ENCODE measurements at regions not wholly inside any gene's neighbourhood (a gene's known extent, or its start where the extent isn't known, plus 50 kb on each side); places are given as distances from the start of the nearest gene placed in this dataset.

DNA sequence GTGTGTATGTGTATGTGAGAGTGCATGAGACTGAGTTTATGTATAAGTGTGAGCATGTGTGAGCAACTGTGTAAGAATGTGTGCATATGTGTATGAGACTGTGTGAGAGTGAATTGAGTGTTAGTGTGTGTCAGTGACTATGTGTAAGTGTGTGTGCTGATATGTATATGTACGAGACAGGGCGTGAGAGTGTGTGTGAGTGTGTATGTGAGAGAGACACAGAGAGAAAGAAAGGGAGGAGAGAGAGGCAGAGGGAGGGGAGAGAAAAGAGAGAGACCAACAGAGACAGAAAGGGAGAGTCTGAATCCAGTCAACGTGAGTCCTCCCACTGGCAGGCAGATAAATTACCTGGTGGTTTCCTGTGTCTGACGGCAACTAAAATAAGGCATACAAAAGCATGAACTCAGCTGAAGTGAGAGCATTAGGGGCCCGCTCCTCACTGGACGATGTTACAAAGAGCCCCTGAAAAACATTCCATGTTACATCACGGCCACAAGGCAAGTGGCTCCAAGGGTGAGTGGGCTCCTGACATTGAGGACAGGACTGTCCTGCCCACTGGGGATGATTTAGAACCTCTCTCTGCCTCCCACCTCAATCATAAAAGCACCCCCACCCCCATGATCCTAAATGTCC lies 66.6 kb upstream of the TIAM1 start:
- TF ChIP-seq, protein P1, sequence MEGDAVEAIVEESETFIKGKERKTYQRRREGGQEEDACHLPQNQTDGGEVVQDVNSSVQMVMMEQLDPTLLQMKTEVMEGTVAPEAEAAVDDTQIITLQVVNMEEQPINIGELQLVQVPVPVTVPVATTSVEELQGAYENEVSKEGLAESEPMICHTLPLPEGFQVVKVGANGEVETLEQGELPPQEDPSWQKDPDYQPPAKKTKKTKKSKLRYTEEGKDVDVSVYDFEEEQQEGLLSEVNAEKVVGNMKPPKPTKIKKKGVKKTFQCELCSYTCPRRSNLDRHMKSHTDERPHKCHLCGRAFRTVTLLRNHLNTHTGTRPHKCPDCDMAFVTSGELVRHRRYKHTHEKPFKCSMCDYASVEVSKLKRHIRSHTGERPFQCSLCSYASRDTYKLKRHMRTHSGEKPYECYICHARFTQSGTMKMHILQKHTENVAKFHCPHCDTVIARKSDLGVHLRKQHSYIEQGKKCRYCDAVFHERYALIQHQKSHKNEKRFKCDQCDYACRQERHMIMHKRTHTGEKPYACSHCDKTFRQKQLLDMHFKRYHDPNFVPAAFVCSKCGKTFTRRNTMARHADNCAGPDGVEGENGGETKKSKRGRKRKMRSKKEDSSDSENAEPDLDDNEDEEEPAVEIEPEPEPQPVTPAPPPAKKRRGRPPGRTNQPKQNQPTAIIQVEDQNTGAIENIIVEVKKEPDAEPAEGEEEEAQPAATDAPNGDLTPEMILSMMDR (IDR thresholded peaks at IDR 0.05; ENCODE audit: insufficient read depth, low read length, poor library complexity, severe bottlenecking), result no peak
- DNase-seq (ENCODE audit: extremely low read depth, insufficient read length), result no peak
- no peaks in the 10 kb centered on the region for H3K36me3 ChIP-seq (ENCODE audit: control insufficient read depth, insufficient read depth, low read length)
- no peaks in the 10 kb centered on the region; the same call in 1 of the 2 replicates for H3K27me3 ChIP-seq (replicated peaks; ENCODE audit: control insufficient read depth, insufficient read depth, low read length)
- no peak overlapping the region for H3K4me3 ChIP-seq (replicated peaks; ENCODE audit: low read depth, low read length)

GRCh38 chr21:31409831-31410487 lies 65.9 kb upstream of the TIAM1 start:
- no peaks in the 10 kb centered on the region for H3K36me3 ChIP-seq (ENCODE audit: control insufficient read depth, insufficient read depth, low read length)
- no peaks in the 10 kb centered on the region; the same call in 1 of the 2 replicates for H3K27me3 ChIP-seq (replicated peaks; ENCODE audit: control insufficient read depth, insufficient read depth, low read length)
- DNase-seq (ENCODE audit: extremely low read depth, insufficient read length), result no peak
- H3K4me3 ChIP-seq (replicated peaks; ENCODE audit: low read depth, low read length), result no peak overlapping the region
- TF ChIP-seq, protein P1 (IDR thresholded peaks at IDR 0.05; ENCODE audit: insufficient read depth, low read length, poor library complexity, severe bottlenecking), result no peak

DNA sequence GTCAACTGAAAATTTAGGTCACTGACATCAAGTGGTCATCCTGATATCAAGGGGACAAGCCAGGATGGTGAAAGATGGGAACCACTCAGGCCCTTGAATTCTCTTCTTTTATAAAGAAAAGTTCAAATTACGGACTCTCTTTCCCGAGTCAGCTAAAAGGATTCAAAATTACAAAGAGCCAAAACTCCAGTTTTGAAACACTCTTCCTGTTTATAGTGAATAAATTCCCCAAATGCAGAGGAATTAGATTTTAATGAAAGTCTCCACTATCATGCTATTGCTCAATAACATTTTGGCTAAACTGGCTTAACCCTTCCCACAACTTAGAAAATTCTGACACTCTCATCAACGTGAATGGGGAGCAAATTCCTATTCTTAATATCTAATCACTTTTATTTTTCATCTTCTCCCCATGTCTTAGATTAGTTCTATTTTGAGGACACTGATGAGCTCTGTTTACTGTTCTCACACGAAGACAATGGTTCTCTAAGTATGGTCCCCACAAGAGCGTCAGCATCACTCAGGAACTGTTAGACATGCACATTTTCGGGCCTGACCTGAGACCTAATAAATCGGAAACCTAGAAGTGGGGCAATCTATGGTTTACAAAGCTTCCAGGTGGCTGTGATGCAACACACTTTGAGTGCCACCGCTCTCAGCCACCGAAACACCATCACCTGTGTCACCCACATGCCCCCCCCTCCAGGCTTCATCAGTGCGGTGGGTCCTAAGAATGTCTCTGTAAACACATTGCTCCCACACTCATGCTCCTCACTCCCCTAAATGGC lies 64.4 kb upstream of the TIAM1 start:
- Histone ChIP-seq H3K4me3 (replicated peaks; ENCODE audit: low read depth, low read length) (no peak overlapping the region), H3K36me3 (ENCODE audit: control insufficient read depth, insufficient read depth, low read length) (no peaks in the 10 kb centered on the region), H3K27me3 (replicated peaks; ENCODE audit: control insufficient read depth, insufficient read depth, low read length) (no peaks in the 10 kb centered on the region; the same call in 1 of the 2 replicates)
- TF ChIP-seq, protein P1 (IDR thresholded peaks at IDR 0.05; ENCODE audit: insufficient read depth, low read length, poor library complexity, severe bottlenecking), result no peak
- no peak for DNase-seq (ENCODE audit: extremely low read depth, insufficient read length)

DNA sequence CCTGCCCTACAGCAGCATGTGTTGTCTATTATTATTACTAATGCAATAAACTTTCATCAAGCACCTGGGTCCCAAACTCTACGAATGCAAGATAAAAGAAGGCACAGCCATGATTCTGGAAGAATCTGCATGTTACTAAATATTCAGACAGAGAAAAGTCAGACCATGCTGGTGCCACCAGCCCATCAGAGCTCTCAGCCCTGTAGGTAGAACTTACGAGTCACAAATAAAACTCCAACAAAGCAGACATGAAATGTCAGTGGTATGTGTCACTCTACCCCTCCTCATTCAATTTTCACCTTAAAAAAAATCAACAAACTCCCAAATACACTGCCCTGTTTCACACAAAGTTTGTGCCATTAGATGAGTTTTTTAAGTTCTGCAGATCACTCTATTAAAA lies 62.4 kb upstream of the TIAM1 start:
- TF ChIP-seq, protein P1 (IDR thresholded peaks at IDR 0.05; ENCODE audit: insufficient read depth, low read length, poor library complexity, severe bottlenecking), result no peak
- Histone ChIP-seq H3K27me3 (replicated peaks; ENCODE audit: control insufficient read depth, insufficient read depth, low read length) (no peaks in the 10 kb centered on the region; the same call in 1 of the 2 replicates), H3K4me3 (replicated peaks; ENCODE audit: low read depth, low read length) (no peak overlapping the region), H3K36me3 (ENCODE audit: control insufficient read depth, insufficient read depth, low read length) (no peaks in the 10 kb centered on the region)
- DNase-seq (ENCODE audit: extremely low read depth, insufficient read length), result no peak

DNA sequence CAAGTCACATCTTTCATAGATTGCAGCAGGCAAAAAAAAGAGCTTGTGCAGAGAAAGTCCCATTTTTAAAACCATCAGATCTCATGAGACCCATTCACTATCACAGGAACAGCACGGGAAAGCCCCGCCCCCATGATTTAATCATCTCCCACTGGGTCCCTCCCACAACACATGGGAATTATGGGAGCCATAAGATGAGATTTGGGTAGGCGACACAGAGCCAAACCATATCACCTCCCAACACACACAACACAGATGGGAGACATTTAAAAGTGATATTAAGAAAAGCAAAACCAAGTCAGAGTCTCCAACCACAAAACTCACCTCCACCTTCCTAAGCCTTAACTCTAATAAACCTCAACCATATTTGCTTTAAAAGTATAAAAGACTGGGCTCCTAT lies 61.5 kb upstream of the TIAM1 start:
- no peaks in the 10 kb centered on the region; the same call in 1 of the 2 replicates for H3K27me3 ChIP-seq (replicated peaks; ENCODE audit: control insufficient read depth, insufficient read depth, low read length)
- TF ChIP-seq, protein P1 (IDR thresholded peaks at IDR 0.05; ENCODE audit: insufficient read depth, low read length, poor library complexity, severe bottlenecking), result no peak
- no peaks in the 10 kb centered on the region for H3K36me3 ChIP-seq (ENCODE audit: control insufficient read depth, insufficient read depth, low read length)
- DNase-seq (ENCODE audit: extremely low read depth, insufficient read length), result no peak
- H3K4me3 ChIP-seq (replicated peaks; ENCODE audit: low read depth, low read length), result no peak overlapping the region

All from GM06990 (cell line).